ENCODE measurements at regions not wholly inside any gene's neighbourhood (a gene's known extent, or its start where the extent isn't known, plus 50 kb on each side); places are given as distances from the start of the nearest gene placed in this dataset.

DNA sequence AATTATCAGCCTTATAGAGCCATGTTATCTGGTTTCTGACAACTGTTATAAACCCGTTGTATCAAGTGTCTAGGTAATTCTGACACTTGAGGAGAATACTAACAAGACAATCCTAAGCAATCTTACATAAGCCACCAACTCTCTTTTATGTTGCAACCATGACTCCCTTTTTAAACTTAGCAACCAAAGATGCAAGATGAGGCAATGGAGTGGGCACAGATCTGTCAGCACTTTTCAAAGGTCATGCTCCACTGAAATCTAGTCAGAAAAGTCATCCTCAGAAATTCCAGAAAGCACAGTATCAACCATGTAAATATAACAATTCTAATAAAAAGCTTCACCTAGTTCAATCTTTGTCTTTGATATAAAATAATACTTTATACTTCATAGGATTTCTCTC is 77.0 kb upstream of the SEMA3A start:
- TF ChIP-seq, protein P1, sequence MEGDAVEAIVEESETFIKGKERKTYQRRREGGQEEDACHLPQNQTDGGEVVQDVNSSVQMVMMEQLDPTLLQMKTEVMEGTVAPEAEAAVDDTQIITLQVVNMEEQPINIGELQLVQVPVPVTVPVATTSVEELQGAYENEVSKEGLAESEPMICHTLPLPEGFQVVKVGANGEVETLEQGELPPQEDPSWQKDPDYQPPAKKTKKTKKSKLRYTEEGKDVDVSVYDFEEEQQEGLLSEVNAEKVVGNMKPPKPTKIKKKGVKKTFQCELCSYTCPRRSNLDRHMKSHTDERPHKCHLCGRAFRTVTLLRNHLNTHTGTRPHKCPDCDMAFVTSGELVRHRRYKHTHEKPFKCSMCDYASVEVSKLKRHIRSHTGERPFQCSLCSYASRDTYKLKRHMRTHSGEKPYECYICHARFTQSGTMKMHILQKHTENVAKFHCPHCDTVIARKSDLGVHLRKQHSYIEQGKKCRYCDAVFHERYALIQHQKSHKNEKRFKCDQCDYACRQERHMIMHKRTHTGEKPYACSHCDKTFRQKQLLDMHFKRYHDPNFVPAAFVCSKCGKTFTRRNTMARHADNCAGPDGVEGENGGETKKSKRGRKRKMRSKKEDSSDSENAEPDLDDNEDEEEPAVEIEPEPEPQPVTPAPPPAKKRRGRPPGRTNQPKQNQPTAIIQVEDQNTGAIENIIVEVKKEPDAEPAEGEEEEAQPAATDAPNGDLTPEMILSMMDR (IDR thresholded peaks at IDR 0.05; ENCODE audit: borderline replicate concordance, extremely low read depth, low read length, poor library complexity, severe bottlenecking) = no peak
- no peak for TF ChIP-seq EZH2 (IDR thresholded peaks at IDR 0.05; ENCODE audit: borderline replicate concordance, low read depth, low read length, severe bottlenecking)

All from DND-41 (cell line).